Endothelial cell of umbilical vein (primary cell): ENCODE measurements at regions not wholly inside any gene's neighbourhood (a gene's known extent, or its start where the extent isn't known, plus 50 kb on each side); places are given as distances from the start of the nearest gene placed in this dataset.

Experiments
- CTCF ChIP-seq, 2 donors: IDR thresholded peaks; 1 replicate in 1 of 2; 2 replicates in 1 of 2; pipeline ENCODE4 v1.5.1; 2011; ENCODE audit warnings: low read length in 2 of 2, mild to moderate bottlenecking in 2 of 2, moderate library complexity in 2 of 2, control low read depth in 1 of 2, inconsistent platforms in 1 of 2, low read depth in 1 of 2; ENCODE audit not compliant: insufficient read depth in 1 of 2; ENCODE audit errors: extremely low read depth in 1 of 2
- EZH2 ChIP-seq: IDR thresholded peaks from 2 replicates; pipeline ENCODE4 v1.6.1; 2012; ENCODE audit warnings: borderline replicate concordance, low read depth, mild to moderate bottlenecking, moderate library complexity, low read length, inconsistent platforms; ENCODE audit not compliant: severe bottlenecking
- FOS ChIP-seq: IDR thresholded peaks from 2 replicates; pipeline ENCODE4 v1.6.1; 2011; ENCODE audit warnings: mild to moderate bottlenecking, low read length, moderate library complexity, borderline replicate concordance; ENCODE audit not compliant: insufficient read depth
- GATA2 ChIP-seq: IDR thresholded peaks from 2 replicates; pipeline ENCODE4 v1.7.0; 2011; ENCODE audit warnings: low read depth, mild to moderate bottlenecking, moderate library complexity, mixed read lengths, low read length; ENCODE audit not compliant: insufficient read length, insufficient read depth
- JUN ChIP-seq: IDR thresholded peaks from 2 replicates; pipeline ENCODE4 v1.6.1; 2011; ENCODE audit warnings: borderline replicate concordance, low read depth; ENCODE audit not compliant: insufficient read length, insufficient read depth
- MAX ChIP-seq: IDR thresholded peaks from 2 replicates; pipeline ENCODE4 v1.6.1; 2011; ENCODE audit not compliant: insufficient read depth, insufficient read length
- MYC ChIP-seq: IDR thresholded peaks from one replicate; pipeline ENCODE4 v1.6.1; 2011; ENCODE audit warnings: mild to moderate bottlenecking, low read depth, low read length
- POLR2A ChIP-seq: IDR thresholded peaks from 2 replicates; pipeline ENCODE4 v1.6.1; 2012; ENCODE audit warnings: low read depth, mild to moderate bottlenecking, control low read depth, low read length
- POLR2AphosphoS5 ChIP-seq: IDR thresholded peaks from 2 replicates; pipeline ENCODE4 v1.6.1; 2012; ENCODE audit warnings: low read depth, mild to moderate bottlenecking, control low read depth, low read length, moderate library complexity; ENCODE audit not compliant: insufficient read depth

GRCh38 chr13:99830931-99831330 is 140.6 kb downstream of the ZIC5 start:
- TF ChIP-seq POLR2AphosphoS5 (no peak), CTCF (IDR thresholded peaks at IDR 0.05; ENCODE audit: extremely low read depth in 1 of 2, insufficient read depth in 1 of 2, low read depth in 1 of 2, low read length in 2 of 2) (no peak), JUN (no peak), EZH2 (no peak), MYC (no peak), FOS (no peak), POLR2A (no peak), MAX (no peak), GATA2 (no peak)
